ENCODE measurements at regions not wholly inside any gene's neighbourhood (a gene's known extent, or its start where the extent isn't known, plus 50 kb on each side); places are given as distances from the start of the nearest gene placed in this dataset.
A peak's percentile ranks its signal among the peaks of the same experiment; 100 is the strongest.

DNA sequence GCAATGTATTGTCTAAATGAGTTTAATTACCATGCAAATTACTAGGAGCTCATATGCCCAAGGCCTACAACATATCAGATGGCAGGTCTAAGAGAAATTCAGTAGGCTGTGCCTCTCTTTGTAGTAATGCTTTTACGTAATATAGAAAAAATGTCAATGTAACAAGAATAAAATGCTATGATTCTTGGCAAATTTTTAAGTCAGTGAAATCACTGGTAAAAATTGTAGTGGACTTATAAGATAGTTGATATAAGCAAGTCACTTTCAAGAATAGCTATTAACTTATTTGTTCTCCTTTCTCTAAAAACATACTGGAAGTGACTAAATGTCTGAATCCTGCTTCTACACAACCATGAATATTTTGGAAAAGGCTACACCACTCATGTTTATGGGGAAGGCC lies 707.8 kb downstream of the TUSC7 start:
- no peak for DNase-seq

DNA sequence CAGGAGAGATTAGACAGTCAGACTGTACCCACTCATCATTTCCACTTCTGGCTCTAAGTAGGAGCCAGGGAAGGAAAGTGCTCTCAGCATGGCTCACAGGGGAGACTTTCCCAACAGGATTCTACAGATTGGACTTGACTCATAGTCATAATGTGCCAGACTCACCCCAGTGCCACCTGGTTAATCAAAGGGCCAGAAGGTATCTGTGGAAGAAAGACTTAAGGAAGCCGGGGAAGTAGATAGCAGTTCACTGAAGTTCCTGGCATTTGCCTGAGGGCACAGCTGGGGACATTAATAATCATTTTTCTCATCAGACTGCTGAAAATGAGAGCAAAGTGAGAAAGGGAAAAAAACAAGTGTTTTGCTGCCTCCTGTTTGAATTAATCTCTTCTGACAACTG lies 717.5 kb downstream of the TUSC7 start:
- DNase-seq = peak; percentile 49

DNA sequence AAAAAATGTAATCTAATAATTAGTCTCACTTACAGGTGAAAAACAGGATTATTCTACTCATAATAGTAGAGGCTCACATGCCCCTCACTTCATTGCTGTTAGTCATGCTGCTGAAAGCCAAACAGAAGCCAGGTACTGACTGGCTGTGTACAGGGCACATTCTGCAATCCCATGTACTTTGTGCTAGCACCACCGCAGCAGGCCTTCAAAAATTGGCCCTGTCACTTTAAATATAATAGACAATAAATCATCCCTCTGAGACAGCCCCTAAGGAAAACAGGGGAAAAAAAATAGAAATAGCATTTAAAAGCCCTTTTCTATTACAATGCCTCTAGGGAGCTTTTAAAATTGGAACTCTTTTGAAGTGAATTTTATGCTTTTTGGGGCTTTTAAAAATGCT lies 723.8 kb downstream of the TUSC7 start:
- DNase-seq = peak; percentile 56

DNA sequence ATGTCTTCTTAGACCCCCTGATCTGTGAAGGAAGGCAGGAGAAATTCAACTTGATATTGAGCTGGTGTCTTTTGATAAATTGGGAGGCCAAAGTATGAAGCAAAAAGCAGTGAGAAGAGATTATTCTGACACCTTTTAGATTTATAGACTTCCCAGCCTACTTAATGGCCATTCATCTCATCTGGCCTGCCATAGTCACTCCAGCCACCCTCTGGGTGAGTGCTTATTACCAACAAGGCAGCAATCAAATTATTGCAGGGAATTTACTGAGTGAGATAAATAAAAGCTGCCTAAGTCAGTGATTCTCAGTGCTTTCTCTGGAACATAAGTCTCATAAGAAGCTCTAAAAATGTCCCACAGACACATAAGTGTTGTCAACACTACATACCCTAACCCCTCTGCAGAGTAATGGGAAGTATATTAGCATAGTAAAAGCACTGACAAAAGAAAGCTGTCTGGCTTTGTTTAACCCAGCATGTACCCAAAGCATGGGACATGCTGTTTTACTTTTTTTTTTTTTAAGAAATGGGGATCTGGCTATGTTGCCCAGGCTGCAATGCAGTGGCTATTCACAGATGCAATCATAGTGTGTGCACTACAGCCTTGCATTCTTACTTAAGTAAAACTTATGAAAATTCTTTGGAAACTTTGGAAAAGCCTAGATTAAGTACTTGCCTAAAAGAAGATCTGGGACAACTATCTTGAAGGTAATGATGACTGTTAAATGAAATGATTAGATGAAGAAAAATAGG lies 725.3 kb downstream of the TUSC7 start:
- no peak for DNase-seq

DNA sequence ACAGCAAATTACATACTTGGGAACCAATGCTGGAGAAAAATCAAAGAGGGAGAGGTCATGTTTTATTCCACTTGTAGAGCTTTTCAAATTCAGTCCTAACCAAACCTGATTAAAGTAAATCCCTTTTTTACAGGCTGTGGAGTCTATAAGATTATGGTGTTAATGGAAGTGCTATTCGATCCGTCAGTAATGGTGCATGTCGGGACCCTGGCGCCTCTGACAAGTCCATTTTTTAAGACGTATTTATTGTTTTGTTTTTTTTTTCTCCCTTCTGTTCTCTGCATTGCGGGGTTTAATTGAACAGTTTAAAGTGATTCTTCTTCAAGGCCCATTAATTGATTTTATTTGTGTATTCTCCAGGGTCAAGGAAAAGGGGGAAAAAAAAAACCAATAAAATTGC lies 725.9 kb downstream of the TUSC7 start:
- DNase-seq = no peak

DNA sequence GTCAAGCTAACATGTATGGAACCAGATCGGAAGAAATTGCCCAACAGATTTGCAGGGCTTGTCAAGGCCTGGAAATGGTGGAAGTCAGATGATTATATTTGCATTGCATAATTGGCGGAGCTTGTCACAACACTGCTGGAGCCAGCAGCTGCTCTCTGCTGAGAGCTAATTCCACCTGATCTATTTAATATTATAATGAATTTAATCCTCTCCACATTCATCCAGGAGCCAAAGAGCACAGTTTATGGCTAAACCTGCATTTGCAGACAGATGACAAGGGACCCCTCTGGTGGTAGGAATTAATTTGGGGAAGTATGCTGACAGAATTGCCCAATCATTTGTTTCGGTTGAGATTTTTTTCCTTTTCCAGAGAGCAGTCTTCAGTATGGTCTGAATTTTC lies 730.2 kb downstream of the TUSC7 start:
- DNase-seq = peak; percentile 36

DNA sequence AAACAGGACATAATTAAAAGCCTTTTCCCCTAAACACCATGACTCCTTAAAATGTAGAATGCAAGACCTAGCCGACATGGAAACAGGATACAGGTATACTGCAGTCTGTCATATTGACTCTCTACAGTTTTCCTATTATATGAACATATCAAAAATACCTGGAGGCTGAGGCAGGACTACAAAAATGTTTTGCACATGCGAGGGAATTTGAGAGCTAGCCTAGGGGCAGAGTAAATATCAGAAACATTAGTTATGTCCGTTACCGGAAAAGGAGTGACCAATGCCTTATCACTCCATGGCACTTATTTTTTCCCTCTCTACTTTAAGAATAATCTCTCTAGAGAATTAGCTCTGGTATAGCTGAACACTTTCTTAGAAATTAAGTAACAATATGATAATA lies 732.3 kb downstream of the TUSC7 start:
- no peak for DNase-seq

DNA sequence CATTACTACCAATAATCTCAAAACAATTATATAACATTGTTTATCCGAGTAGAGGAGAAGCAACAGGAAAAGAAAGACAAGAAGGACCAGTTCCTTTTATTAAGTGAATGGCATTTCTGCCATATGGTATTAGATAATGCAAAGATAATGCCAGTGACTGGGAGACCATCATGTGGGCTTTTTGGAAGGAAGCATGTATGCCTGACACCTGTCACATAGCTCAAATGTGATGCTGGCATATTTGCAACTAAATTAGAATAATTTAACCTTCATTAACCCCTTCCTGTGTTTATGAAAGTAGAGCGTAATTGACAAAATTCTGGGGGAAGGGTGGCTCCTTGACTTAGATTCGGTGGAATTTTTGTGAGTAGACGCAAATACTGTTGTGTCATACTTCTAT lies 733.0 kb downstream of the TUSC7 start:
- no peak for DNase-seq

DNA sequence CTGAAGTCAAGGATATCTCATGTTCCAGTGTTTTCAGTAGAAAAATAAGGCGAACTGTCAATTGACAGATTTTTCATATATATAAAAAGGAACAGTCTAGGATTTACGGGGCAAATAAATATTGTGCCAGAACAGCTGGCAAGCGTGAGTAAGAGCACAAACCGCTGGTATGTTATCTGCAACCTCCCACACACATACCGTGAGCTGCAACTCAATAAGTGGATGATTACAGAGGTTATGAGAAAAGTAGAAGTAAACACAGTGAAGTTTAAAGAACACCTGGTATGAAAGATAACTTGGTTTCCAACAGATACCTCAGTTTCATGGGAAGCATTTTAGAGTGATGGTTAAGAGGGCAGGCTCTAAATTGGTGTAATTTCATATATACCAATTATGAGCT lies 733.4 kb downstream of the TUSC7 start:
- DNase-seq = no peak

DNA sequence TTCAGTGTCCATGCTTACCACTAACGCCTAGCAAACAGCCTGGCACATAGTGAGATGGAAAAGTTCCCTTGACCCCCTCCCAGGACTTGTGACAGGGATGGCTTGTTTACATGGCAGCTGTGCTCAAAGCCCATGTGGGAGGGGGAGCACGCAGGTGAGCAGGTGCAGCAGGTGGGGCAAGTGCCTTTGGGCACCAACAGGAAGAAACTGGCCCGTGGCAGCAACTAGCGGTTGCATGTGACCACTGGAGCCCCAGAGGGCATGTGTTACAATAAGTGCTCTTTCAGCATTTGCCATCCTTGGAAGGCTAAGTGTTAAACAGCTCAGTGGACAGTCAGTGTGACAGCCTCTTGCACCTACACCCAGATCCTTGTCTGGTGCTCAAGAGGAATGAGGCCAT lies 734.6 kb downstream of the TUSC7 start:
- DNase-seq = no peak

DNA sequence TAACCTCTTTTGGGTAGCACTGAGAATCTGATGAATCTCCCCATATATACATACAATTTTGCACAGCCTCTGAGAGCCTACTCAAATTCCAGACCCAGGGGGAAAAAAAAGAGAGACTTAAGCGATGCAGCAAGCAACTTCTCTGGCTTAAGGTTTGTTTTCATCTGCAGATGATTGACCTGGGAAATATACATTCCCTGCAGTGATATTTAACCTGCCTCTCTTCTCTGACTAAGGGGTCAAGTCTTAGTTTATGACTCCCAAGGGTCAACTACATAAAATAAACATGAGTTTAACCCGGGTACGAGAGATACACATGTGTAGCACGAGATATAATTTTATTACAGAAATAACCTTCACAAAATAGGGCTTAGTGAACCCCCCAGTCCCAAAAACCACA lies 737.8 kb downstream of the TUSC7 start:
- no peak for DNase-seq

DNA sequence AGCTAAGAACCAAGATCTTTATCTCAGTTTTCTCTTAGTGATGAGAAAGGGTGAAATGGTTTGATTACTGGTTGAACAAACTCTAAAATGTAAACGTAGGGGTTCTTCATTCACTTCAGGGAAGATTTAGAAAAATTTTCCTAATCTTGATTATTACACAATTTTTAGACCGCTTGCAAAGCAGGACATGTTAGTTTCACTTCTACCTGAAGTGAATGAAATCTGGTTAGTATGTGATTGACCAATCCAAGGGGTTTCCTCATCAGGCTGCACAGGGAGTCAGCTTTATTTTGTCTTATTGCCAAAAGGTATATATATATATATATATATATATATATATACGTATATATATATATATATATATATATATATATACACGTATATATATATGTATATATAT lies 740.4 kb downstream of the TUSC7 start:
- DNase-seq = no peak

DNA sequence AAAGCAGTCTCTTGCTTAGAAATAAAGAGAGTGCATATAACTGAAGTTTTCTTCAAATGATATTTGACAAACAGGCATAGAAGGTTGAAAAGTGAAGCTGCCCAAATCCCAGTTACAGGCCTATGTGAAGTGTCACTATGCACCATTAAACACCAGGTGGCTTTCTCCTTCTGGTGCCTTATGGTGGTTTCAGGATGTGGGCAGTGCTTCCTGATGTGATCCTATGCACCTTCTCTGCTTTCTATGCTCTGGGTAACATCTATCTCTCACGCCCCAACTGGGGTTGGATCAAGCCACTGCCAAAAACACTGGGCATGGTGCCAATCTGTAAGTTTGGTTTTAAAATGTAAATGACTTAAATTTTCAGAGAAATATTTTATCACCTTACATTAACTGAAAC lies 744.7 kb downstream of the TUSC7 start:
- DNase-seq = no peak

DNA sequence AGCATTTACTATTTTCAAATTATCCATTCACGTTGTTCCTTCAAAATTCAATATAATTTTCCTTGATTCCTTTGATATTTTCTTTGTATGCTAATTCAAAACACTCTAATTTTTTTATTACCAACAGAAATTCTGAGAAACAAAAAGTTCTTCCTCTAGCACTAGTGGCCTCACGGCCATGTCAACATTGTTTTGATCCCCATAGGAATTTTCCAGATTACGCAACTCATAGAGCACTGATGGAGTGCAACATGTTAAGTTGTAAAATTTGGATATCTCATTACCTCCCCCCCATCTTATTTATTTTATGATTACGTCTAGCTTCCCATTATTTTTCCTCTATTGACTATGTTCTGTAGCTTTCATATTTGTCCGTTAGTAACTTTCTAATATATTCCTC lies 745.3 kb downstream of the TUSC7 start:
- DNase-seq = no peak

DNA sequence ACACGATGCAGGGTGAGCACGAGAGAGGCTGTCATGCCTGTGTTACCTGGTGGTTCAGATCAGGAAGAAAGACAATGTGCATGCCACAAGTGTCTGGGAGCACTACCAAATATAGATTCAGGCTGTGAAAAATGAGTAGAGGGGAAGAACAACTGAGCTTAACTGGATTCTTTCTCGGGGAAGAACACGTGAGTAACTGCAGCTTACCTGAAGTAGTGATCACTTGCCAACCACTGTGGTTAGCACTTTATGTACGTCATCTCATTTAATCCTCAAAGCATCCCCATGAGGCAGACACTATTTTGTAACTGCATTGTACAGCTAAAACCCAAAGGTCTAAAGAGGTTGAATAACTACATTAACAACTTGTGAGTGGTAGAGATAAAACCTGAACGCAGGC lies 746.2 kb downstream of the TUSC7 start:
- DNase-seq = no peak

DNA sequence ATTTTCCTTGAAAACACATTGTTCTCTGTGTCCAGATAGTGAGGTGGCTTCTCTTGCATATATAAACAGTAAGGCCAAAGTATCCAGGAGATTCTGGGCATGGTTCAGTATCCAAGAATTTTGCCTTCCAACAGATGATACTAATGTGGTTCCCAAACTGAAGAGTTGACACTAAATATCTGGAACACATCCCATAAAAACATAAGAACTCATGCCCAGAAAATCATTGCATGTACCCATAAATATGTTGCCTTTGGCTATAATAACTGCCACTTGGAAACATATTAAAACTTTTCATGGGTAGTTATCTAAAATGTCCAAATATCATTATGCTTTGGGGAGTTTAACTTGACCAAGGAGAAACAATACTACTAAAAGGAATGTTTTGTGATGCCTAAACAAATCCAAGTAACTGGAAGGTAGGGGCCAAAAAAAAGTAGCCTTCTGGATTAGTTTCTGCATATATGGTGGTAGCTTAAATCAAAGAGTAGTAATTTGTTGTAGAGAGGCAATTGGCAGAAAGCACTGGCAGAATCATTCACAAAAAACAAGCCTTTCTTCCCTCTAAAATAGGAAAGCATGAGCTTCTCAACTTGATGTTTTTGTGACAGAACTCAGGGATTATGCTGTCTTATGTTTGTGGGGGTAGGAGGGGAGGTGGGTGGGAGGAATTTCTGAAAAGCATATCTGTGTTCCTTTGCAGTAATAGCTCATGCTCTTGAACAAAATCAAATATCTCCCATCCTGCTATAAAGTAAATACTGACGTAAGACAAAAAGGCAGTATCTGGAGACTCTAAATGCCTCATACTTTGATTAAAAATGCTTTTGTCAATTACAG lies 753.9 kb downstream of the TUSC7 start:
- DNase-seq = no peak

DNA sequence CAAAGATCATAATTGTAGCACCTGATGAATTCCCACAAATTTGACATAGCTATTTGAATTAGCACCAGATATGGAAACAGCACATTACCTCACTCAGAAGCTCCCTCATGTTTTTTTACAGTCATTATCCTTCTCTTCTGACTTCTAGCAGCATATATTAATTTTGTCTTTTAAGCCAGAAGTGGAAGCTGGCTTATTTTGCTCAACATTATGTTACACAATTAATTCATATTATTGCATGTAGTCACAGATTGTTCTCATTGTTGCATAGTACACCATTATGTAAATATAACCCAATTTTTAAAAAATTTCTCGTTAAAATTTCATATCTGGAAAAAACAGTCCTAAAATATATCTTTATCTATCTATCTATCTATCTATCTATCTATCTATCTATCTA lies 762.3 kb downstream of the TUSC7 start:
- no peak for DNase-seq

DNA sequence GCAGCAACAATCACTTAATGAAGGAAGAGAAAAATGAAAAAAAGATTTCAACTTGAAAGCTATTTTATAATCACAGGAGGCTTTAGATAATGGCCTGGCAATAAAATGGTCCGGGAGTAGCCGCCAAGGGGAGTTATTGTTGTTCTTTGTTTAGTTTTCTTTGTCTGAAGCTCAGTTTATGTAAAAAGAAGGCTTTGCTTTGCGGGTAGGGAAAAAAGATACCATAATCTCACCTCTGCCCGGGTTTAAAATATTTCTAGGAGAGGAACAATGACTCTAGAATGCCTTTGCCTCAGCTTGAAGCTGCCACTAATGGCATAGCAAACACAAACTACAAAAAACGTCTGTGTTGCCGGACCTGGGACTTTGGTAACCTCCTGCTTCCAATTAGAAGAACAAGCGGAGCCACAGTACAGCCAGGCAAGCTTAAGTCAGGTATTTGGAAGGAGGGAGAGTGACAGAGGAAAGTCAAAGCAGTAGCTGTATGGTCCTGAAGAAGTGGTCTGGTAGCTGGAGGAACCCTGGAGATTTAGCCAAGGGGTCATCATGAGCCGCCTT lies 764.5 kb downstream of the TUSC7 start:
- DNase-seq = no peak

DNA sequence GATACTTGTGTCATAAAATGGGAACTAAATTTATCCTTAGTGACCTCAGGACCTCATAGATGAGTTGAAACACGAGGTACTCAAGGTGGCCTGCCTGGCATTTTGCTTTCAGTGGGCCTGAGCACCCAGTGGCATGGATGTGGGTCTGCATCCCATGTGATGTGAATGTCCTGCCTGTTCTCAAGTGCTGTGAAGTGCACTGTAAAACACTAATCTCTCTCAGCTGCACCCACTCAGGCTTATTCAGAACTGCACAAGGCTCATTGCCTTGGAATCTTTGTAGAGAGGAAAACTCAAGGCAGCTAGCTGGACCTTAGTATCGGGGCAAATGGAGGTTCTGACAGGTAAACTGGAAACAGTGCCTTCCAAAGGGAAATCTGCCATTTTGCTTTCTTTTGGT lies 767.0 kb downstream of the TUSC7 start:
- DNase-seq = no peak

DNA sequence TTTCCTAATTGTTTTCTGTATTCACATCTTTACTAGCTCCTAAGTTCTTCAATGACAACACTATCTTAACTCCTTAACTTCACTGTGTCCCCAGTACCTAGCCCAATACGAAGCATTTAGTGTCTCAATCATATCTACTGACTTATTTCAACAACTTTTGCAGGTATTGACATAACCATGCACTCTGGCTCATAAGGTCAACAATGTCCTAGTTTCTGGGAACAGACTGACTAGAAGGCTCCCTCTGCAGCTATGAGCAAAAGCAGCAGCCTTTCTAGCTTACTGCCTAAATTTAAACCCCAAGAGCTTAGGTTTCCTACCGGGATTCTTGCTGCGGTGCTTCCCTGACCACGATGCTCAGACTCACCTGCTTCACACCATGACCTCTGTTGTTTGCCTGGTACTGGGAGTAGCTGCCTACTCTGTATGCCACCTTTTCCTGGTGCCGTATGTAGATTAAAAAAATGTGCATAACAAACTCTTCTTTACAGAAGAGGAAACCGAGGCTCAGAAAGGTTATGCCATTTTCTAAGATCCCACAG lies 767.7 kb downstream of the TUSC7 start:
- no peak for DNase-seq

DNA sequence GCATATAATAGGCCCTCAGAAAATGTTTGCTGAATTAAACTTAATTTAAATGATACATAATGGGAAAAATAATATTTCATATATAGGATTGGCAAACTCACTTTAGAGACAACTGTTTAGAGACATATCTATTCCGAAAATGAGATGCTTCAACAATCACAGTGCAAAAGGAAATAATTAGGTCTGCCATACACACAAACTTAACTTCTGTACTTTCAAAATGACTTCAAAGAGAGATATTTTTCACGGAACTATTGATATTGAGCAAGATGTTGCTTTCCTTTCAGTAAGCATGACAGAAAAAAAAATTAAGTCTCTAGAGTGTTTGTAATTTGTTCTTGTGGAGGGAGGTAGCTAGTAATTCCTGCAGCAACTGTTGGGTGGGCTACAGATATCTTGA lies 769.5 kb downstream of the TUSC7 start:
- no peak for DNase-seq

DNA sequence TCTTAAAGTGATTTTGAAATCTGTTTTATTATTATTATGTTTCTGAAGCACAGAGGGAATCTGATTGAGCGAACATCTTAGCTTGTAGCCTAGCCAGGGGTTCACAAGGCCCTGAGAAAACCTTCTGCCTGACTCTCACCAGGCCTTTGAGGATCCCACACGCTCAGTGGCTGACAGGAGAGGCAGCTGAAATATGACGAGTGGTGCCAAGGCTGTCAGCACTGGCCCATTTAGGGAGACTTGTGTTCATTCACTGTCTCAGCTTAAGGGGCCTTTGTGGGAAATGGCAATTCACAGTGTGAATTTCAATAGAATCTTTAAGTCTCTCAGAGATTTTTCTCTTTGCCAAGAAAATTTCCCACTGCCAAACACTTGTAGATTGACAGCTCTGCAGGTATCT lies 770.9 kb downstream of the TUSC7 start:
- no peak for DNase-seq

DNA sequence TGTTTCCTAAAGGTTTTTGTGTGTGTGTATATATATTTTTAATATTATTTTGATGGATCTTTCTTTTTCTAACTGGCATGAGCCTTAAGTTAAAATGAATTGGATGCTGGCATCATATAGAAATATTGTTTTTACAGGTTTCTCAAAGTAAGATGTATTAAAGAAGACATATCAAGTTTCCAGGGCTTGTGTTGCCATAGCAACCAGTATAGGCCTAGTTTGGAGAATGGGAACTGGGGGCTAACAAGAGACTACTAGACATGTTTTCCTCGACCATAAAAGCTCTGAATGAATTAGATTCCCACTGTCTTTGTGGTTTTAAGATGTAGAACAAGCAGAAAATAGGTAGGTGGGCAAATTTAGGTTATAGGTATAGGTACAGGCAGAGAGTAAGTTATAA lies 771.4 kb downstream of the TUSC7 start:
- no peak for DNase-seq

DNA sequence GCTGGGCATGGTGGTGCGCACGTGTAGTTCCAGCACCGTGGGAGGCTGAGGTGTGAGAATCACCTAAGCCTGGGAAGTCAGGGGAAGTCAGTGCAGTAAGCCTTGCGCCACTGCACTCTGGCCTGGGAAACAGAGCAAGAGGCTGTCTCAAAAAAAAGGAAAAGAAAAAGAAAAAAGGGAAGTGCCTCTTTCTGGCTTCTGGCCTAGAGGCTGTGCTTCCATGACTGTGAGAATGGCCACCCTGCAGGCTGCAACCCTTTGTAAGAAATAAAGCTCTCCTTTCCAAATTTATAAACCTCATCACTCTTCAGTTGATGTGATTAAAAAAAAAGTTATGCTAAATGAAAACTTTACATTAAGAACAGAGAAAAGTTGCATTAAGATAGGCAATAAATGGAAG lies 774.3 kb downstream of the TUSC7 start:
- no peak for DNase-seq
